Choroid plexus epithelial cell (primary cell): ENCODE measurements at regions not wholly inside any gene's neighbourhood (a gene's known extent, or its start where the extent isn't known, plus 50 kb on each side); places are given as distances from the start of the nearest gene placed in this dataset.

Source experiments
- DNase-seq: peaks from one replicate; pipeline ENCODE4 v3.0.0-alpha.2; 2010; ENCODE audit warnings: low read depth
- H3K4me3 ChIP-seq: 2 replicates; pipeline ENCODE4 v1.5.1; 2011; ENCODE audit warnings: low read depth, mild to moderate bottlenecking, control low read depth, low read length, moderate library complexity
- CTCF ChIP-seq: conservative IDR thresholded peaks from 2 replicates; pipeline ENCODE4 v1.5.1; 2011; ENCODE audit warnings: low read depth, mild to moderate bottlenecking, control low read depth, inconsistent platforms, low read length, moderate library complexity

GRCh38 chr11:25863986-25864385 lies 467.9 kb upstream of the ANO3 start:
- no peak for TF ChIP-seq CTCF
- no peak for DNase-seq
- H3K4me3 ChIP-seq, result no peak overlapping the region

DNA sequence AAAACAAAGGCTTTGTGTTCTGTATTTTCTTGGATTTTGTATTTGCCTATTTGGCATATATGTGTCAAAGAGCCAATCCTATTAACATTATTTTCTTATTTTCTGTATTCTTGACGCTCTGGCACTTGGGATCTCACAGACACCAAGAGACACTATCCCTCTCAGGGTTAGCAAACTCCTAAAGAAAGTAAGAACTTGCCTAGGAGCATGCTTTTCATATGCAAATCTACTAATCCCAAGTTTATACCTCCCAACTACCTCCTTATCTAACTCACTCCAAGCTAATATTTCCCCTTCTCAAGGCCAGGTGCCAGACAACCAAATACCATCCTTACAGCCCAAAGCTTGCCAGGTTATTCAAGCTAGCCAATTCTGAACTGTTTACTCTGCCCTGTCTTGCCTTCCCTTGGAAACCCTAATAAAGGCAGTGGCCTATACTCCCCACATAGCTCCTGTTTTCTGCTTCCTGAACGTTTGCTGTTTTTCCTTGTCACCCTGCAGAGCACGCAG lies 455.4 kb upstream of the ANO3 start:
- DNase-seq, result no peak
- H3K4me3 ChIP-seq, result no peak overlapping the region
- no peak for TF ChIP-seq CTCF

- H3K4me3 ChIP-seq, result no peak overlapping the region
- TF ChIP-seq CTCF, result no peak
- no peak for DNase-seq
Observed at GRCh38 chr11:25886036-25886435, 445.9 kb upstream of the ANO3 start.

DNA sequence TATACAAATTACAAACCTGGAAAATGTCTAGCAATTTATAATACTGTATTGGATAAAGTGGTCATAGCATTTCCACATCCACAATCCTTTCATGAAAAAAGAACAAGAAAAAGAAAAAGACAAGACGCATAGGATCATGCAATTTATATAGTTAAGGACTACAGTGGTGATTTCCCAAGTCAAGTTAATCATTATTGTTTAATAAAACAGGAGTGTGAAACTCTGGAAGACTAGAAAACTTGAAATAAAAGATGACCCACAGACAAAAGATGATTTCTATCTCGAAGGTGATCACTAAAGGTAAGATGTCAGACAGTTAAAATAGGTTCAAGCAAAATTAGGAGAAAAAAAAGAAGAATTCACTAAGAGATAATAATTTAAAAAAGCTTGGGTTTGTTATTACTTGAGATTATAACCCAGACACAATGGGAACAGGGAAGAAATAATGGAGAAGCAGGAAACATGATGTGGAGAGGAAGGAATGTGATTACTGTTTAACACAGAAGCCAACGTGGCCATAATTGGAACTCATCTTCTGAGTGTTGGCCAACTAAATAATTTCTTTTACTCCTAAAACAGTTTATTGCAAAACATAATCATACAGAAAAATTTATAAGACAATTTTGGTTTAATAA lies 441.2 kb upstream of the ANO3 start:
- TF ChIP-seq CTCF, result no peak
- H3K4me3 ChIP-seq, result no peak overlapping the region
- DNase-seq, result no peak

- H3K4me3 ChIP-seq, result no peak overlapping the region
- DNase-seq, result no peak
- TF ChIP-seq CTCF, result no peak
Observed at GRCh38 chr11:25891960-25892359, 440.0 kb upstream of the ANO3 start.

GRCh38 chr11:25899617-25900160 lies 432.2 kb upstream of the ANO3 start:
- TF ChIP-seq CTCF, result no peak
- DNase-seq, result no peak
- no peak overlapping the region for H3K4me3 ChIP-seq

- H3K4me3 ChIP-seq, result no peak overlapping the region
- DNase-seq, result no peak
- TF ChIP-seq CTCF, result no peak
Observed at GRCh38 chr11:25900814-25901213, 431.1 kb upstream of the ANO3 start.
